Peyer's patch (tissue), 4 donors: ENCODE measurements at regions not wholly inside any gene's neighbourhood (a gene's known extent, or its start where the extent isn't known, plus 50 kb on each side); places are given as distances from the start of the nearest gene placed in this dataset.

Experiments
- POLR2A ChIP-seq, 2 donors: fragments of 450-650 bp; IDR thresholded peaks; one replicate each; pipeline ENCODE4 v1.5.1; 2017; ENCODE audit warnings: antibody characterized with exemption in 2 of 2, mild to moderate bottlenecking in 2 of 2, moderate library complexity in 2 of 2
- TF ChIP-seq, protein P1 (sequence below), 6 experiments: fragments of 450-650 bp in 4 of 6; fragments of 200-600 bp in 2 of 6; sonication (generic) in 1 of 6; IDR thresholded peaks; one replicate each; pipeline ENCODE4 v1.5.1; 2017 to 2019; ENCODE audit warnings: antibody characterized with exemption in 6 of 6, mild to moderate bottlenecking in 3 of 6, moderate library complexity in 1 of 6

DNA sequence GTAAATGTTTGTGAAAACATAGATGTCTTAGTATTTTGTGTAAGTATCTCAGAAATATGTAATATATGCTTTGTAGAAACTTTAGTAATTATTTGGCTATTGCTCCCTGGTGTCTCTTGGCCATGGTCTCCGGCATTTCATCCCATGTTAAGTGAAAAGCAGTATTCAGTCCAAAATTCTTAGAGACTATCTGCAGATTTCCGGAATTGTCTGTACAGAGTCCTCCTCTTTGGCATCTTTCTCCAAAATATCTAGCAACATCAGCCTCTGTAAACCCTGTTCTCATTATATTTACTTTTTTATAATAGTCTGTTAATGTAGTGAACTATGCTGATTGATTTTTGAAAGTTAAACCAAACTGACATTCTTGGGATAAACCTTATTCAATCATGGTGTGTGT, 352.7 kb downstream of the ARPP21 start:
- TF ChIP-seq, protein P1, sequence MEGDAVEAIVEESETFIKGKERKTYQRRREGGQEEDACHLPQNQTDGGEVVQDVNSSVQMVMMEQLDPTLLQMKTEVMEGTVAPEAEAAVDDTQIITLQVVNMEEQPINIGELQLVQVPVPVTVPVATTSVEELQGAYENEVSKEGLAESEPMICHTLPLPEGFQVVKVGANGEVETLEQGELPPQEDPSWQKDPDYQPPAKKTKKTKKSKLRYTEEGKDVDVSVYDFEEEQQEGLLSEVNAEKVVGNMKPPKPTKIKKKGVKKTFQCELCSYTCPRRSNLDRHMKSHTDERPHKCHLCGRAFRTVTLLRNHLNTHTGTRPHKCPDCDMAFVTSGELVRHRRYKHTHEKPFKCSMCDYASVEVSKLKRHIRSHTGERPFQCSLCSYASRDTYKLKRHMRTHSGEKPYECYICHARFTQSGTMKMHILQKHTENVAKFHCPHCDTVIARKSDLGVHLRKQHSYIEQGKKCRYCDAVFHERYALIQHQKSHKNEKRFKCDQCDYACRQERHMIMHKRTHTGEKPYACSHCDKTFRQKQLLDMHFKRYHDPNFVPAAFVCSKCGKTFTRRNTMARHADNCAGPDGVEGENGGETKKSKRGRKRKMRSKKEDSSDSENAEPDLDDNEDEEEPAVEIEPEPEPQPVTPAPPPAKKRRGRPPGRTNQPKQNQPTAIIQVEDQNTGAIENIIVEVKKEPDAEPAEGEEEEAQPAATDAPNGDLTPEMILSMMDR (IDR thresholded peaks at IDR 0.05) = no peak
- TF ChIP-seq POLR2A (IDR thresholded peaks at IDR 0.05) = no peak
